DOHH2 (cell line): ENCODE measurements at regions not wholly inside any gene's neighbourhood (a gene's known extent, or its start where the extent isn't known, plus 50 kb on each side); places are given as distances from the start of the nearest gene placed in this dataset.

Experiments used
- EZH2phosphoT487 ChIP-seq: fragments of 200-600 bp; sonication (generic); IDR thresholded peaks from 2 replicates; pipeline ENCODE4 v1.6.1; 2017; ENCODE audit warnings: borderline replicate concordance, mild to moderate bottlenecking, antibody characterized with exemption, low read length, moderate library complexity, mixed read lengths
- TF ChIP-seq, protein P1 (sequence below): fragments of 200-600 bp; sonication (generic); IDR thresholded peaks from one replicate; pipeline ENCODE4 v1.5.1; 2014; ENCODE audit warnings: antibody characterized with exemption, mild to moderate bottlenecking, low read depth, low read length; ENCODE audit not compliant: poor library complexity, severe bottlenecking

GRCh38 chr3:87468938-87469337, 192.6 kb upstream of the POU1F1 start:
- TF ChIP-seq, protein P1, sequence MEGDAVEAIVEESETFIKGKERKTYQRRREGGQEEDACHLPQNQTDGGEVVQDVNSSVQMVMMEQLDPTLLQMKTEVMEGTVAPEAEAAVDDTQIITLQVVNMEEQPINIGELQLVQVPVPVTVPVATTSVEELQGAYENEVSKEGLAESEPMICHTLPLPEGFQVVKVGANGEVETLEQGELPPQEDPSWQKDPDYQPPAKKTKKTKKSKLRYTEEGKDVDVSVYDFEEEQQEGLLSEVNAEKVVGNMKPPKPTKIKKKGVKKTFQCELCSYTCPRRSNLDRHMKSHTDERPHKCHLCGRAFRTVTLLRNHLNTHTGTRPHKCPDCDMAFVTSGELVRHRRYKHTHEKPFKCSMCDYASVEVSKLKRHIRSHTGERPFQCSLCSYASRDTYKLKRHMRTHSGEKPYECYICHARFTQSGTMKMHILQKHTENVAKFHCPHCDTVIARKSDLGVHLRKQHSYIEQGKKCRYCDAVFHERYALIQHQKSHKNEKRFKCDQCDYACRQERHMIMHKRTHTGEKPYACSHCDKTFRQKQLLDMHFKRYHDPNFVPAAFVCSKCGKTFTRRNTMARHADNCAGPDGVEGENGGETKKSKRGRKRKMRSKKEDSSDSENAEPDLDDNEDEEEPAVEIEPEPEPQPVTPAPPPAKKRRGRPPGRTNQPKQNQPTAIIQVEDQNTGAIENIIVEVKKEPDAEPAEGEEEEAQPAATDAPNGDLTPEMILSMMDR, result no peak
- no peak for TF ChIP-seq EZH2phosphoT487
